ENCODE measurements at regions not wholly inside any gene's neighbourhood (a gene's known extent, or its start where the extent isn't known, plus 50 kb on each side); places are given as distances from the start of the nearest gene placed in this dataset.

DNA sequence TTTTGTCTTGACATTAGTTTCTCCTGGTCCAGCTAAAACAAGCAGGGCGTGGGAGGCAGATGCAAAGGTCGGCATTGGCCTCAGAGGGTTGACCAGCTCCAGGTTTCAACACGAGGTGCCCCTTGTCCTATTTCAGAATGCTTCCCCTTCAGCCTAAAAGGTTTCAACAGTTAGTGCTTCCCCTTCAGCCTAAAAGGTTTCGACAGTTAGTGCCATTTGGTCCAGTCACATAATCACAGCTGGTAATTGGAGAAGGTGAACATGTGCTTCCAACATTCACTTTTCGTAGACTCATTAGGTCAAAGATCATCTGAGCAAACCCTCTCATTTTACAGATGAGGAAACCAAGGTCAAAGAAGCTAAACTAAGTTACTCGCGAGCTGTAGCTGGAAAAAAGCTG, 270.3 kb upstream of the MAP3K1 start:
- H3K4me3 ChIP-seq (ENCODE audit: low read length, poor library complexity, severe bottlenecking), result no peak overlapping the region
- no peak overlapping the region for H2AFZ ChIP-seq (ENCODE audit: low read length)
- no peaks in the 10 kb centered on the region for H3F3A ChIP-seq (ENCODE audit: low read depth)
- H4K20me1 ChIP-seq (ENCODE audit: insufficient read depth, low read length, poor library complexity, severe bottlenecking), result no peaks in the 10 kb centered on the region
- H3K9me3 ChIP-seq (ENCODE audit: insufficient read depth, low read depth, low read length), result no peaks in the 10 kb centered on the region
- no peaks in the 10 kb centered on the region for H3K36me3 ChIP-seq (ENCODE audit: insufficient read depth, low read length)
- no peaks in the 10 kb centered on the region for H3K79me2 ChIP-seq (ENCODE audit: insufficient read depth, low read length)
- H3K9me2 ChIP-seq (replicated peaks; ENCODE audit: low read depth, low read length), result no peaks in the 10 kb centered on the region
- no peak overlapping the region for H3K4me2 ChIP-seq (ENCODE audit: low read depth, low read length, poor library complexity, severe bottlenecking)
- H3K9ac ChIP-seq (ENCODE audit: low read depth, low read length, poor library complexity, severe bottlenecking), result no peak overlapping the region
- no peak for TF ChIP-seq CTCF (conservative IDR thresholded peaks at IDR 0.05; ENCODE audit: low read length)
- TF ChIP-seq EZH2phosphoT487 (IDR thresholded peaks at IDR 0.05; ENCODE audit: borderline replicate concordance), result no peak
- no peaks in the 10 kb centered on the region for H3K27me3 ChIP-seq (ENCODE audit: insufficient read depth, low read length, poor library complexity, severe bottlenecking)
- H3K4me1 ChIP-seq (ENCODE audit: insufficient read depth, low read length, poor library complexity, severe bottlenecking), result no peaks in the 10 kb centered on the region

DNA sequence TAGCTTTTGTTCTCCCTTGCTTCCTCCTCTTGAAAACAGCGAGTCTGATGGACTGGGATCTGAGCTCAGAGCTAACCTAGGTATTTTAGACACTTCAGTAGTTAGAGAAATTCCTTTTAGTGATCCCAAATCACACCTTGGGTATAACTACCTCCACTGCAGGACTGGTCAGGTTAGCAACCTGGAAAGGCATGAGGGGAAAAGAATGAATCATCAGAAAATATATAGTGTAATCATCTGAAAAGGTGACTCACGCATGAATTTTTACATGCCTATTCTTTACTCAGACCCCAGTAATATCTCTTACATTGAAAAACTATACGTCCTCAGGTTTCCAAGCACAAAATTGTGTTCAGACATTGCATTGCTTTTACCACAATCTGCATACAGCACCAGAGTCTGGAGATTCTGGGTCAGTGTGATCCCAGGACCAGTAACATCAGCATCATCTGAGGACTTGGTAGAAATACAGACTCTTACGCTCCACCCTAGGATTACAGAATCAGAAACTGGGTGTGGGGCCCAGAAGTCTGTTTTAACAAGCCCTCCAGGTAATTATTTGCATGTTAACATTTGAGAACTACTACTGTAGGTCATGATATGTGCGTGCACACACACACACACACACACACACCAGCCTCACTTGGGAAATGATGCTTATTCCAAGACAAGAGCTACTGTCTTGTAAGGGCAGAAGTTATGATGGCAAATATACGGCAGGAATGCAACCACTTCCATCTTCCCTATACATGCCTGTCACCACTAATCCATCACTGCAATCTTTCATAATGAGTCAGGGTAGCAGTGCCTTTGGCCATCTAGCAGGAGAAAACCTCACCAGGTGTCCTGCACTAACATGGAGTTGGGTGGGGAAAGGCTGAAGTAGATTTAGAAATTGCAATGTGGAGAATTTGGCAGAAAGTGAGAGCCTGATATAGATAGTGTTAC, 271.6 kb upstream of the MAP3K1 start:
- Histone ChIP-seq H3K4me3 (ENCODE audit: low read length, poor library complexity, severe bottlenecking) (no peak overlapping the region), H3K4me1 (ENCODE audit: insufficient read depth, low read length, poor library complexity, severe bottlenecking) (no peaks in the 10 kb centered on the region), H3K79me2 (ENCODE audit: insufficient read depth, low read length) (no peaks in the 10 kb centered on the region), H3F3A (ENCODE audit: low read depth) (no peaks in the 10 kb centered on the region), H3K27me3 (ENCODE audit: insufficient read depth, low read length, poor library complexity, severe bottlenecking) (no peaks in the 10 kb centered on the region), H3K36me3 (ENCODE audit: insufficient read depth, low read length) (no peaks in the 10 kb centered on the region), H4K20me1 (ENCODE audit: insufficient read depth, low read length, poor library complexity, severe bottlenecking) (no peaks in the 10 kb centered on the region), H3K9me3 (ENCODE audit: insufficient read depth, low read depth, low read length) (no peaks in the 10 kb centered on the region), H3K4me2 (ENCODE audit: low read depth, low read length, poor library complexity, severe bottlenecking) (no peak overlapping the region), H3K9ac (ENCODE audit: low read depth, low read length, poor library complexity, severe bottlenecking) (no peak overlapping the region), H2AFZ (ENCODE audit: low read length) (no peak overlapping the region), H3K9me2 (replicated peaks; ENCODE audit: low read depth, low read length) (no peaks in the 10 kb centered on the region)
- TF ChIP-seq EZH2phosphoT487 (IDR thresholded peaks at IDR 0.05; ENCODE audit: borderline replicate concordance) (no peak), CTCF (conservative IDR thresholded peaks at IDR 0.05; ENCODE audit: low read length) (no peak)

- no peaks in the 10 kb centered on the region for H3K79me2 ChIP-seq (ENCODE audit: insufficient read depth, low read length)
These were observed 275.1 kb upstream of the MAP3K1 start for GRCh38 chr5:56540266-56540665.

More at GRCh38 chr5:56540266-56540665, 275.1 kb upstream of the MAP3K1 start:
- H3F3A ChIP-seq (ENCODE audit: low read depth), result no peaks in the 10 kb centered on the region
- H3K36me3 ChIP-seq (ENCODE audit: insufficient read depth, low read length), result no peaks in the 10 kb centered on the region
- H3K27me3 ChIP-seq (ENCODE audit: insufficient read depth, low read length, poor library complexity, severe bottlenecking), result no peaks in the 10 kb centered on the region
- TF ChIP-seq CTCF (conservative IDR thresholded peaks at IDR 0.05; ENCODE audit: low read length) (no peak), EZH2phosphoT487 (IDR thresholded peaks at IDR 0.05; ENCODE audit: borderline replicate concordance) (no peak)
- no peak overlapping the region for H3K4me3 ChIP-seq (ENCODE audit: low read length, poor library complexity, severe bottlenecking)
- H3K9me2 ChIP-seq (replicated peaks; ENCODE audit: low read depth, low read length), result no peaks in the 10 kb centered on the region
- no peaks in the 10 kb centered on the region for H3K4me1 ChIP-seq (ENCODE audit: insufficient read depth, low read length, poor library complexity, severe bottlenecking)
- H4K20me1 ChIP-seq (ENCODE audit: insufficient read depth, low read length, poor library complexity, severe bottlenecking), result no peaks in the 10 kb centered on the region
- H3K9ac ChIP-seq (ENCODE audit: low read depth, low read length, poor library complexity, severe bottlenecking), result no peak overlapping the region
- H2AFZ ChIP-seq (ENCODE audit: low read length), result no peak overlapping the region
- no peaks in the 10 kb centered on the region for H3K9me3 ChIP-seq (ENCODE audit: insufficient read depth, low read depth, low read length)
- H3K4me2 ChIP-seq (ENCODE audit: low read depth, low read length, poor library complexity, severe bottlenecking), result no peak overlapping the region

Data from Loucy (cell line).